ENCODE measurements at regions not wholly inside any gene's neighbourhood (a gene's known extent, or its start where the extent isn't known, plus 50 kb on each side); places are given as distances from the start of the nearest gene placed in this dataset.

- TF ChIP-seq, protein P1, sequence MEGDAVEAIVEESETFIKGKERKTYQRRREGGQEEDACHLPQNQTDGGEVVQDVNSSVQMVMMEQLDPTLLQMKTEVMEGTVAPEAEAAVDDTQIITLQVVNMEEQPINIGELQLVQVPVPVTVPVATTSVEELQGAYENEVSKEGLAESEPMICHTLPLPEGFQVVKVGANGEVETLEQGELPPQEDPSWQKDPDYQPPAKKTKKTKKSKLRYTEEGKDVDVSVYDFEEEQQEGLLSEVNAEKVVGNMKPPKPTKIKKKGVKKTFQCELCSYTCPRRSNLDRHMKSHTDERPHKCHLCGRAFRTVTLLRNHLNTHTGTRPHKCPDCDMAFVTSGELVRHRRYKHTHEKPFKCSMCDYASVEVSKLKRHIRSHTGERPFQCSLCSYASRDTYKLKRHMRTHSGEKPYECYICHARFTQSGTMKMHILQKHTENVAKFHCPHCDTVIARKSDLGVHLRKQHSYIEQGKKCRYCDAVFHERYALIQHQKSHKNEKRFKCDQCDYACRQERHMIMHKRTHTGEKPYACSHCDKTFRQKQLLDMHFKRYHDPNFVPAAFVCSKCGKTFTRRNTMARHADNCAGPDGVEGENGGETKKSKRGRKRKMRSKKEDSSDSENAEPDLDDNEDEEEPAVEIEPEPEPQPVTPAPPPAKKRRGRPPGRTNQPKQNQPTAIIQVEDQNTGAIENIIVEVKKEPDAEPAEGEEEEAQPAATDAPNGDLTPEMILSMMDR (IDR thresholded peaks at IDR 0.05) = no peak
- TF ChIP-seq POLR2A (IDR thresholded peaks at IDR 0.05) = no peak
These were observed 122.6 kb downstream of the CD8B2 start for GRCh38 chr2:106609780-106610179.

All from lower leg skin (tissue), 3 donors.